IgD-negative memory B cell (primary cell): ENCODE measurements at regions not wholly inside any gene's neighbourhood (a gene's known extent, or its start where the extent isn't known, plus 50 kb on each side); places are given as distances from the start of the nearest gene placed in this dataset.
A peak's percentile ranks its signal among the peaks of the same experiment; 100 is the strongest.

Experiments
- H3K27ac Mint-ChIP-seq, 3 donors: one replicate each; pipeline ENCODE4 v1.8.0; 2020 to 2022; ENCODE audit warnings: mild to moderate bottlenecking in 3 of 3, mixed read lengths in 3 of 3, moderate library complexity in 1 of 3
- H3K27me3 Mint-ChIP-seq: one replicate; pipeline ENCODE4 v1.8.0; 2021; ENCODE audit warnings: mixed read lengths
- H3K36me3 Mint-ChIP-seq: one replicate; pipeline ENCODE4 v1.8.0; 2020; ENCODE audit warnings: mild to moderate bottlenecking, mixed read lengths
- H3K4me1 Mint-ChIP-seq, 3 donors: one replicate each; pipeline ENCODE4 v1.8.0; 2020 to 2022; ENCODE audit warnings: mixed read lengths in 3 of 3, mild to moderate bottlenecking in 1 of 3
- H3K4me3 Mint-ChIP-seq, 4 donors: one replicate each; pipeline ENCODE4 v1.8.0; 2020 to 2022; ENCODE audit warnings: mild to moderate bottlenecking in 4 of 4, mixed read lengths in 4 of 4, moderate library complexity in 3 of 4
- H3K9me3 Mint-ChIP-seq, 3 donors: one replicate each; pipeline ENCODE4 v1.8.0; 2020 to 2021; ENCODE audit warnings: mixed read lengths in 3 of 3, mild to moderate bottlenecking in 1 of 3

- Mint-ChIP-seq H3K27me3 (no peaks in the 10 kb centered on the region), H3K4me1 (peaks cover 20 to 33% (median 22%) of the 10 kb centered on the region in 3 donors), H3K36me3 (no peaks in the 10 kb centered on the region), H3K9me3 (peaks cover 0 to 3% (median 0%) of the 10 kb centered on the region in 3 donors), H3K27ac (peak overlapping the region in 2 of 3 donors; percentile 53 to 80), H3K4me3 (peak overlapping the region in 2 of 4 donors; percentile 29 to 68)
Observed at GRCh38 chr2:60400462-60401246, 152.8 kb downstream of the BCL11A start.

- Mint-ChIP-seq H3K27ac (no peak overlapping the region), H3K36me3 (peaks cover 3% of the 10 kb centered on the region), H3K4me3 (no peak overlapping the region), H3K9me3 (no peaks in the 10 kb centered on the region), H3K4me1 (peaks cover 19 to 32% (median 25%) of the 10 kb centered on the region in 3 donors), H3K27me3 (no peaks in the 10 kb centered on the region)
Observed at GRCh38 chr2:60394463-60394862, 159.0 kb downstream of the BCL11A start.

DNA sequence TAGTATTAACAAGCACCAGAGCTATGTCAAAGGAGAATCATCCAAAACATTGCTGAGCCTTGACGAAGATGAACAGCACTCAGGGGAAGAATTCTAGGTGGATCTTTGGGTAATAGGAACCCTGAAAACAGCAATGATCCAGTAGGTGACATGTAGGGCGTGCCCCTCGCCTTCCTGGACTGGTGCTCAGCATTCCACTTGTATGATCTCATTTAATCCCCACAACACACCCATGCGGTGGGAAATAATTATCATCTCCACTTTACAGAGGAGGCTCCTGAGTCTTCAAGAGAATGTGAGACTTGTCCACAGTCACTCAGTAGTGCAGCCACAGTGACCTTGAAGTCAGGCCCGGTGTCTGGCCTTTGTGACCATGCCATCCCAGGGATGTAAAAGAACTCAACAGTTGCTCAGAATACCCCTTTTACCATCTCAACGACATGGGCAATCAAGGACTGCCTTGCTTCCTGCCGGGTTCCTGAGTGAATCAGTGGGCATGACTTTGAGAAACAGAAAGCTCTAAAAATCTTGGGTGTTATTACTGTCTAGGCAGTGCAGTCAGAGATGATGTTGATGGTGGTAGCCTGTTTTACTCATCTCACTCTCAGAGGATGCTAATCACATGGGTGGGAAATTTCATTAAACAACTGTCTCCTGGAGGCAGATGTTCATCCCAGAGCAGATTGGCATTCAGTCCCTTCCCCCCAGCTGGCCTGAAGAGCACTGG is 161.6 kb downstream of the BCL11A start:
- Mint-ChIP-seq H3K4me3 (peak overlapping the region in 3 of 4 donors; percentile 41 to 87 (median 81)), H3K27ac (peak overlapping the region; percentile 7 to 53 (median 19)), H3K9me3 (no peaks in the 10 kb centered on the region), H3K4me1 (peaks cover 17 to 30% (median 27%) of the 10 kb centered on the region in 3 donors), H3K27me3 (no peaks in the 10 kb centered on the region), H3K36me3 (peaks cover 3% of the 10 kb centered on the region)

DNA sequence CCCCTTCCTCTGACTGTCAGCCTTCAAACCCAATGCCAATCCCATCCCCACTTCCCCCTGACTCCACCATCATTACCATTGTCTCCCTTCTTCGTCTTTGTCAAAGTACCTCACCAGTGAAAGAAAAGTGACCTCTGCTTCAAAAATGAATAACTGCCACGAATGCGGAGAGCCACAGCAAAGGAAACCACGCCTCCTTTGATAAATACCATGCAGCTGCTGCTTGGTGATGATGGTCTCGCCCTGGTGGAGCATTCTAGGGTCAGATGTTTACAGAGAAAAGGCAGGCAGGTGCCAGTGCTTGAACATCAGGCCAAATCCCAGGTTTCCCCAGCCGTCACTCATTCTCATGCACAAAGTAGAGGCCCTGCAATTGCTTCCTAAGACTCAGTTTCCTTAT is 162.2 kb downstream of the BCL11A start:
- peaks cover 16 to 28% (median 27%) of the 10 kb centered on the region in 3 donors for H3K4me1 Mint-ChIP-seq
- peaks cover 3% of the 10 kb centered on the region for H3K36me3 Mint-ChIP-seq
- peak overlapping the region in 3 of 4 donors; percentile 56 to 81 (median 75) for H3K4me3 Mint-ChIP-seq
- H3K9me3 Mint-ChIP-seq = no peaks in the 10 kb centered on the region
- peak overlapping the region; percentile 7 to 53 (median 46) for H3K27ac Mint-ChIP-seq
- H3K27me3 Mint-ChIP-seq = no peaks in the 10 kb centered on the region

- Mint-ChIP-seq H3K4me3 (no peak overlapping the region), H3K27me3 (no peaks in the 10 kb centered on the region), H3K4me1 (peaks cover 9 to 22% (median 16%) of the 10 kb centered on the region in 3 donors), H3K36me3 (no peaks in the 10 kb centered on the region), H3K27ac (no peak overlapping the region), H3K9me3 (peaks cover 0 to 1% (median 0%) of the 10 kb centered on the region in 3 donors)
Observed at GRCh38 chr2:60386436-60386835, 167.0 kb downstream of the BCL11A start.

DNA sequence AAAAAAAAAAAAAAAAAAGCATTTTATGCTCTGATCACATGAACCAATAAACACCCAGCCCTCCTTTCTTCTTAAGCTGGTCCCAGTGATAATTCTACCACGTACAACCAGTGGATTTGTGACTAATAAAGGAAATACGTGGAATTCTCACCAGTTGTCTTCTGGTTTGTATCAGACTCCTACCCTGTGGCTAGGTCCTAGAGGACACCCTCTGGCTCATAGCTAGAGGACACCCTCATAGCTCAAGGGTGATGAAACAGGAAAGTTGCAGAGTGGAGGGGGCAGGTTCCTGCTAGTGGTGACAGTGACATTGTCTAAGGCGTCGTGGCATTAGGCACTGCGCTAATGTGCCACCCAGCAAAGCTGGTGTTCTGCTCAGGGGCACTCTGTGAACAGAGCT is 167.8 kb downstream of the BCL11A start:
- peaks cover 0 to 2% (median 0%) of the 10 kb centered on the region in 3 donors for H3K9me3 Mint-ChIP-seq
- no peak overlapping the region for H3K4me3 Mint-ChIP-seq
- peaks cover 2 to 19% (median 12%) of the 10 kb centered on the region in 3 donors for H3K4me1 Mint-ChIP-seq
- no peaks in the 10 kb centered on the region for H3K27me3 Mint-ChIP-seq
- H3K36me3 Mint-ChIP-seq = no peaks in the 10 kb centered on the region
- no peak overlapping the region for H3K27ac Mint-ChIP-seq

- H3K9me3 Mint-ChIP-seq = peaks cover 0 to 2% (median 0%) of the 10 kb centered on the region in 3 donors
- H3K4me3 Mint-ChIP-seq = no peak overlapping the region
- peaks cover 17 to 24% (median 21%) of the 10 kb centered on the region in 3 donors for H3K4me1 Mint-ChIP-seq
- no peaks in the 10 kb centered on the region for H3K27me3 Mint-ChIP-seq
- no peaks in the 10 kb centered on the region for H3K36me3 Mint-ChIP-seq
- H3K27ac Mint-ChIP-seq = peak overlapping the region in 1 of 3 donors; percentile 61
Observed at GRCh38 chr2:60383401-60384143, 169.9 kb downstream of the BCL11A start.

DNA sequence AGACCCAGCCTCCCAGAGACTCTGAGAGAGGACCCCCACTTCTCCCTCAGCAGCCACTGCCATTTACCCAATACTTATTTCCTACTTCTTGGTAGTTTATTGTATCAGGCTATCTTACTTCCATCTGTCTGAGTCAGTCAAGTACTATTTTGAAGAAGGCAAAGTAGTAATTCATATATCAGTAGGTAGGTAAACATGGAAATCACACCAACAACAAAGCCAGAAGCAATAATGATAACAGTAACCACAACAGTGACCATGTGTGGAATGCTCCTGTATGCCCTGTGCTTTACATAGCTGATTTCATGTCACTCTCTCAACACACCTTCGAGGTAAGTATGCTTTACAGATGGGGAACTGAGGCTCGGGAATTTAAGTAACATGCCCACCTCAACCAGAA is 173.0 kb downstream of the BCL11A start:
- Mint-ChIP-seq H3K9me3 (peaks cover 0 to 2% (median 0%) of the 10 kb centered on the region in 3 donors), H3K36me3 (no peaks in the 10 kb centered on the region), H3K27me3 (no peaks in the 10 kb centered on the region), H3K4me1 (peaks cover 25 to 27% (median 26%) of the 10 kb centered on the region in 3 donors), H3K27ac (peak overlapping the region in 1 of 3 donors; percentile 42), H3K4me3 (no peak overlapping the region)

- H3K4me3 Mint-ChIP-seq = peak overlapping the region in 1 of 4 donors; percentile 60
- peaks cover 25 to 26% (median 25%) of the 10 kb centered on the region in 3 donors for H3K4me1 Mint-ChIP-seq
- H3K27ac Mint-ChIP-seq = peak overlapping the region in 1 of 3 donors; percentile 42
- no peaks in the 10 kb centered on the region for H3K27me3 Mint-ChIP-seq
- H3K36me3 Mint-ChIP-seq = no peaks in the 10 kb centered on the region
- peaks cover 0 to 2% (median 0%) of the 10 kb centered on the region in 3 donors for H3K9me3 Mint-ChIP-seq
Observed at GRCh38 chr2:60379684-60380083, 173.8 kb downstream of the BCL11A start.

DNA sequence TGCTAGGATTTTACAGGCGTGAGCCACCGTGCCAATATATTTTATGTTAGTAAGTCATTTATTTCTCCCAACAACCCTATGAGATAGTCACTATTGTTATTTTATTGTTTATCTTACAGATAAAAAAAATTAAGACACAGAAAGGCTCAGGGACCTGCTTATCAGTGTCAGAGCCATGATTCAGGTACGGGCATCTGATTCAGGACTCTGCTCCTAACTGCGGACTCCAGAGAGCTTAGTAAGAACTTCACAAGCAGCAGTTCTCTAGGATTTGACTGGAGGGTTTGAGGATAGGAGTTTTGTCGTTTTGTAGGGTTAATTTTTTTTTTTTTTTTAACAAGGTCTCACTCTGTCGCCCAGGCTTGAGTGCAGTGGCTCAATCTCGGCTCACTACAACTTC is 174.2 kb downstream of the BCL11A start:
- Mint-ChIP-seq H3K9me3 (peaks cover 0 to 2% (median 0%) of the 10 kb centered on the region in 3 donors), H3K27ac (no peak overlapping the region), H3K4me3 (no peak overlapping the region), H3K4me1 (peaks cover 25 to 29% (median 26%) of the 10 kb centered on the region in 3 donors), H3K36me3 (no peaks in the 10 kb centered on the region), H3K27me3 (no peaks in the 10 kb centered on the region)

GRCh38 chr2:60377825-60378224 is 175.6 kb downstream of the BCL11A start:
- Mint-ChIP-seq H3K4me3 (no peak overlapping the region), H3K4me1 (peaks cover 30 to 33% (median 32%) of the 10 kb centered on the region in 3 donors), H3K27ac (peak overlapping the region in 1 of 3 donors; percentile 19), H3K36me3 (no peaks in the 10 kb centered on the region), H3K9me3 (peaks cover 0 to 2% (median 0%) of the 10 kb centered on the region in 3 donors), H3K27me3 (no peaks in the 10 kb centered on the region)

DNA sequence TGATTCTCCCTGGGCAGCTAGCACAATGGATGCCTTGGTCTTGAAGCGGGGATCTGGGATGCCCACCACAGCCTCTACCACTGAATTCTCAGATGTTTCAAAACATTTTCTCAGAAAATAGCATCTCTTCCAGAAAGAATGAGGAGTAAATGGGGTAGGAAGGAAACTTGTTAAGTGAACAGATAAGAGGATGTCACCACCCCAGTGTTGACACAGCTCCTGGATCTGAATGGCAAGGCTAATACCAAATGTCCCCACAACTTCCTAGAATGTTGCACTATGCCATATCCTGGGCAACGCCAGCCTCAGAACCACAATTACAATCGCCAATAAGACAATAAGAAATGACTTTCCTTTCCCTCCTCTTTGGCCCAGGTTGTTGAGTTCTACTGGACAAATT is 177.2 kb downstream of the BCL11A start:
- Mint-ChIP-seq H3K27ac (no peak overlapping the region), H3K4me3 (no peak overlapping the region), H3K27me3 (no peaks in the 10 kb centered on the region), H3K4me1 (peaks cover 41 to 47% (median 44%) of the 10 kb centered on the region in 3 donors), H3K36me3 (no peaks in the 10 kb centered on the region), H3K9me3 (no peaks in the 10 kb centered on the region)

DNA sequence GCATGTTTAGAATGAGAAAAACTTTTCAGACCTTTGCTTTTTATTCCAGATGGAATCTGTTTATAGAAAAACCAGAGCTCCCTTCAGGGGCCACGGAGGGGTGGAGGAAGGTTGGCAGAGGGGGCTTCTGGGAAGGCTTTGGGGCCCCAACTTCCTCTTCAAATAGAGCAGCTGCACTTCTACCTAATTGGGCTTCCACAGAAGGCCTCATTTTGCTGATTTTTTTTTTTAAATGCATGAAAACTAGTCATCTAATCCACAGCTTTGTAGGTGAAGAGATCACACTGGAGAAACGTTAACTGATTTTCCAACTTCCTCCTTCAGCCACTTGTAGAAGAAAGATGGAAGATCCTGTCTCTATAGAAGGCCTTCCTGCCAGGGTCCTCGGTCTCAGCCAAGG is 181.8 kb downstream of the BCL11A start:
- peak overlapping the region in 2 of 4 donors; percentile 69 to 86 for H3K4me3 Mint-ChIP-seq
- no peaks in the 10 kb centered on the region for H3K36me3 Mint-ChIP-seq
- H3K9me3 Mint-ChIP-seq = no peaks in the 10 kb centered on the region
- peaks cover 57 to 67% (median 62%) of the 10 kb centered on the region in 3 donors for H3K4me1 Mint-ChIP-seq
- no peaks in the 10 kb centered on the region for H3K27me3 Mint-ChIP-seq
- H3K27ac Mint-ChIP-seq = peak overlapping the region; percentile 21 to 95 (median 91)

GRCh38 chr2:60371219-60371618 is 182.2 kb downstream of the BCL11A start:
- Mint-ChIP-seq H3K36me3 (no peaks in the 10 kb centered on the region), H3K27ac (peak overlapping the region; percentile 21 to 95 (median 91)), H3K9me3 (no peaks in the 10 kb centered on the region), H3K4me1 (peaks cover 61 to 69% (median 65%) of the 10 kb centered on the region in 3 donors), H3K4me3 (peak overlapping the region in 3 of 4 donors; percentile 7 to 86 (median 7)), H3K27me3 (no peaks in the 10 kb centered on the region)
